Suprapubic skin (tissue), 4 donors: ENCODE measurements at regions not wholly inside any gene's neighbourhood (a gene's known extent, or its start where the extent isn't known, plus 50 kb on each side); places are given as distances from the start of the nearest gene placed in this dataset.

Source experiments
- DNase-seq, 2 donors: peaks; one replicate each; pipeline ENCODE4 v3.0.0-alpha.2; 2019; ENCODE audit warnings: low spot score in 2 of 2
- H3K27ac ChIP-seq: fragments of 200-600 bp; sonication (generic); one replicate; pipeline ENCODE4 v1.5.1; 2019
- H3K27me3 ChIP-seq: fragments of 200-600 bp; sonication (generic); one replicate; pipeline ENCODE4 v1.5.1; 2019
- H3K36me3 ChIP-seq: fragments of 200-600 bp; sonication (generic); one replicate; pipeline ENCODE4 v1.5.1; 2019
- H3K4me1 ChIP-seq: fragments of 200-600 bp; sonication (generic); one replicate; pipeline ENCODE4 v1.5.1; 2019
- H3K4me3 ChIP-seq: fragments of 200-600 bp; sonication (generic); one replicate; pipeline ENCODE4 v1.5.1; 2019; ENCODE audit warnings: mild to moderate bottlenecking
- H3K9me3 ChIP-seq: fragments of 200-600 bp; sonication (generic); one replicate; pipeline ENCODE4 v1.5.1; 2019
- EP300 ChIP-seq: sonication (generic); formaldehyde crosslinking; IDR thresholded peaks from one replicate; pipeline ENCODE4 v1.6.1; 2017; ENCODE audit warnings: antibody characterized with exemption
- POLR2A ChIP-seq, 2 donors: fragments of 450-650 bp; IDR thresholded peaks; one replicate each; pipeline ENCODE4 v1.6.1; 2017; ENCODE audit warnings: antibody characterized with exemption in 2 of 2, mild to moderate bottlenecking in 2 of 2, moderate library complexity in 2 of 2
- POLR2AphosphoS5 ChIP-seq, 3 donors: sonication (generic); formaldehyde crosslinking; IDR thresholded peaks; one replicate each; pipeline ENCODE4 v1.6.1; 2017; ENCODE audit warnings: antibody characterized with exemption in 3 of 3
- WGBS: methylation state at CpG from one replicate; pipeline ENCODE4 v1.1.5; 2018; 5-methylcytosine and 5-hydroxymethylcytosine counted together
- TF ChIP-seq, protein P1 (sequence below), 2 donors: fragments of 200-600 bp in 1 of 2; fragments of 450-650 bp in 1 of 2; sonication (generic) in 1 of 2; IDR thresholded peaks; one replicate each; pipeline ENCODE4 v1.5.1; 2016 to 2019; ENCODE audit warnings: antibody characterized with exemption in 2 of 2, mild to moderate bottlenecking in 1 of 2, moderate library complexity in 1 of 2

- no peak for DNase-seq
- Histone ChIP-seq H3K27me3 (no peaks in the 10 kb centered on the region), H3K36me3 (no peaks in the 10 kb centered on the region), H3K4me3 (no peak overlapping the region), H3K9me3 (peaks cover 8% of the 10 kb centered on the region), H3K27ac (no peak overlapping the region), H3K4me1 (no peaks in the 10 kb centered on the region)
- TF ChIP-seq EP300 (no peak), POLR2A (IDR thresholded peaks at IDR 0.05) (no peak), POLR2AphosphoS5 (IDR thresholded peaks at IDR 0.05) (no peak)
- TF ChIP-seq, protein P1, sequence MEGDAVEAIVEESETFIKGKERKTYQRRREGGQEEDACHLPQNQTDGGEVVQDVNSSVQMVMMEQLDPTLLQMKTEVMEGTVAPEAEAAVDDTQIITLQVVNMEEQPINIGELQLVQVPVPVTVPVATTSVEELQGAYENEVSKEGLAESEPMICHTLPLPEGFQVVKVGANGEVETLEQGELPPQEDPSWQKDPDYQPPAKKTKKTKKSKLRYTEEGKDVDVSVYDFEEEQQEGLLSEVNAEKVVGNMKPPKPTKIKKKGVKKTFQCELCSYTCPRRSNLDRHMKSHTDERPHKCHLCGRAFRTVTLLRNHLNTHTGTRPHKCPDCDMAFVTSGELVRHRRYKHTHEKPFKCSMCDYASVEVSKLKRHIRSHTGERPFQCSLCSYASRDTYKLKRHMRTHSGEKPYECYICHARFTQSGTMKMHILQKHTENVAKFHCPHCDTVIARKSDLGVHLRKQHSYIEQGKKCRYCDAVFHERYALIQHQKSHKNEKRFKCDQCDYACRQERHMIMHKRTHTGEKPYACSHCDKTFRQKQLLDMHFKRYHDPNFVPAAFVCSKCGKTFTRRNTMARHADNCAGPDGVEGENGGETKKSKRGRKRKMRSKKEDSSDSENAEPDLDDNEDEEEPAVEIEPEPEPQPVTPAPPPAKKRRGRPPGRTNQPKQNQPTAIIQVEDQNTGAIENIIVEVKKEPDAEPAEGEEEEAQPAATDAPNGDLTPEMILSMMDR (IDR thresholded peaks at IDR 0.05) = no peak
Measured at GRCh38 chr3:110293660-110294059, 778.0 kb upstream of the NECTIN3 start.

- Histone ChIP-seq H3K4me3 (no peak overlapping the region), H3K27ac (no peak overlapping the region), H3K4me1 (no peaks in the 10 kb centered on the region), H3K27me3 (no peaks in the 10 kb centered on the region), H3K36me3 (no peaks in the 10 kb centered on the region), H3K9me3 (peaks cover 5% of the 10 kb centered on the region)
- DNase-seq = no peak
- 100% methylated on average over 1 of the region's 1 CpG for WGBS
- TF ChIP-seq, protein P1 (IDR thresholded peaks at IDR 0.05) = no peak
- TF ChIP-seq EP300 (no peak), POLR2A (IDR thresholded peaks at IDR 0.05) (no peak), POLR2AphosphoS5 (IDR thresholded peaks at IDR 0.05) (no peak)
Measured at GRCh38 chr3:110296885-110297284, 774.7 kb upstream of the NECTIN3 start.

DNA sequence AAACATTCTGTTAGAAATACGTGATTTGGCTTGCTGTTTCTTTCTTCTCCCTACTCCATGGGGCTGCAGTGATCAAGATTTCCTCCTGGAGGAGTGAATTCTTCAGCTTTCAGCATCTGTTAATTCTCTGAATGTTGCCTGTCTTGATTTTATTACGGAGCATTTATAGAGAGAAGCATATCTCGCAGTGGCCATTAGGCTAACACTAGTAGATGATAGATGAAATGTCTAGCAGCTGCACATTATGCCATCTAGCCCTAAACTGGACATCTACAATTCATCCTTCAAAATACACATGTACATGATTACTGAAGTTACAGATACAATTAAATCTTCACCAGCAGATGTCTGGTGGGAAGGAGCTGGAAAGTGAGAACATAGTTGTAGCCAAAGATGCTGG, 769.8 kb upstream of the NECTIN3 start:
- Histone ChIP-seq H3K9me3 (no peaks in the 10 kb centered on the region), H3K36me3 (no peaks in the 10 kb centered on the region), H3K27me3 (no peaks in the 10 kb centered on the region), H3K27ac (no peak overlapping the region), H3K4me3 (no peak overlapping the region), H3K4me1 (no peaks in the 10 kb centered on the region)
- no peak for DNase-seq
- 58% methylated on average over 3 of the region's 3 CpGs for WGBS
- no peak for TF ChIP-seq POLR2A (IDR thresholded peaks at IDR 0.05)
- TF ChIP-seq POLR2AphosphoS5 (IDR thresholded peaks at IDR 0.05) = no peak

DNA sequence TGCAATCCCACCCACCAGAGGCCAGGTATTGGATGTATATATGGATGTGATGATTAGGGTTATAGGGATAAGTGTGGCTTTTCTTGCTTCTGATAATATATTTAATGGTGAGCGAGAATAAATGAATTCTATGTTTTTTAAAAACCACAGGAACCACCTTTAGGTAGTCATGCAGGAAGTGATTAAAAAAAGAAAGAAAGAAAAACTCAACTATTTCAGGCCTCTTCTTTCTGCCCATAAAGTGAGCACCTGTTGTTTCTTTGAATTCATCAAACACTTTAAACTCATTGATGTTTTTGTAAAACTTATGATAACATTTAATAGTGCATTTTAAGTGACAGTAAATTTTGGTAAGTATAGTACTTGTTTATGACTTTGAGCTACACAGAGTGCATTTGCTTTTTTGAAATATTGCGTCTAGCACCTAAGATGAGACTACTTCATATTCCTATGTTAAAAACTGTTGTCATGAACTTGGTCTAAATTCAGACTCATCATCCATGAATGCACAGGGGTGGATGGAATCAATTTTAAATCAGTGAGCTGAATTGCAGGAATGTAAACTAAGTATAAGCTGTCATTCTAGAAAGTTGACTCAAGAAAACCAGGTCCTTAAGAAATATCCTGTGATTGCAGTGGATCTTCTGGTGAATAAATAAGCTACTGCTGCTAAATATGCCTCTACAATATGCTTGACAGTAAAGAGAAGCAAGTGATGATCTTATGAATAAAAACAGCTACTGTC, 764.4 kb upstream of the NECTIN3 start:
- no peak for DNase-seq
- Histone ChIP-seq H3K4me1 (no peaks in the 10 kb centered on the region), H3K27me3 (no peaks in the 10 kb centered on the region), H3K4me3 (no peak overlapping the region), H3K36me3 (no peaks in the 10 kb centered on the region), H3K27ac (no peak overlapping the region), H3K9me3 (no peaks in the 10 kb centered on the region)
- 85% methylated on average over 2 of the region's 2 CpGs for WGBS
- TF ChIP-seq, protein P1 (IDR thresholded peaks at IDR 0.05) = no peak

DNA sequence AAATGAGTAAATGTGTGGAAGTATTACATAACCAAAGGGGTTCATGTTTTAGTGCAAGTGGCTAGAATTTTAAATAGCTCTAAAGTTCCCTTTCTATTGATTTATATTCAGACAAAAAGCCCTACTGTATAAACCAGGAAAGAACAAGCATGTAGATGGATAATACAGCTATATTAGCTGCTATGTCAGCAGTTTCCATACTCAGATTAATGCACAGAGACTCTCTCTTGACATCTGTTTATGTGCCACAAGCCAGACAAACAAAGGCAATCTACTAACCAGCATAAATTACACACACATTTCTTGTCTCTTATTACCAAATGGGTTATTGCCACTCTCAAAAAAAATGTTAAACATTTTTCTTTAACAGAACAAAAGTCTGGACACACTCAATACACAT, 760.1 kb upstream of the NECTIN3 start:
- no peaks in the 10 kb centered on the region for H3K36me3 ChIP-seq
- H3K4me1 ChIP-seq = no peaks in the 10 kb centered on the region
- TF ChIP-seq POLR2AphosphoS5 (IDR thresholded peaks at IDR 0.05) = no peak
- no peak for TF ChIP-seq EP300
- TF ChIP-seq, protein P1 (IDR thresholded peaks at IDR 0.05) = no peak
- TF ChIP-seq POLR2A (IDR thresholded peaks at IDR 0.05) = no peak
- H3K27me3 ChIP-seq = no peaks in the 10 kb centered on the region
- no peak for DNase-seq
- no peak overlapping the region for H3K4me3 ChIP-seq
- no peaks in the 10 kb centered on the region for H3K9me3 ChIP-seq
- H3K27ac ChIP-seq = no peak overlapping the region
